HEK293T (cell line): ENCODE measurements at regions not wholly inside any gene's neighbourhood (a gene's known extent, or its start where the extent isn't known, plus 50 kb on each side); places are given as distances from the start of the nearest gene placed in this dataset.

Experiments used
- CTCF ChIA-PET: fragments of 350-600 bp; formaldehyde crosslinking; extraction: SDS; loops from one replicate; lab custom pipeline; 2021; ENCODE audit warnings: antibody characterized with exemption, inconsistent platforms; lab: Yijun Ruan, JAX
- POLR2A ChIA-PET: fragments of 350-600 bp; formaldehyde crosslinking; extraction: SDS; loops from one replicate; lab custom pipeline; 2020; ENCODE audit warnings: antibody characterized with exemption, inconsistent platforms; lab: Yijun Ruan, JAX
- DNase-seq: peaks from one replicate; pipeline ENCODE4 v3.0.0; 2012; ENCODE audit warnings: mixed read lengths; ENCODE audit errors: extremely low spot score
- ARNT ChIP-seq: fragments of 450-650 bp; IDR thresholded peaks from 2 replicates; pipeline ENCODE4 v1.6.1; 2017; ENCODE audit warnings: mild to moderate bottlenecking
- BHLHE40 ChIP-seq: fragments of 450-650 bp; IDR thresholded peaks from 2 replicates; pipeline ENCODE4 v1.6.1; 2016; ENCODE audit warnings: mild to moderate bottlenecking, moderate library complexity, borderline replicate concordance
- CTBP1 ChIP-seq: fragments of 450-650 bp; IDR thresholded peaks from 2 replicates; pipeline ENCODE4 v1.6.1; 2016; ENCODE audit warnings: borderline replicate concordance
- ELF4 ChIP-seq: fragments of 450-650 bp; IDR thresholded peaks from 2 replicates; pipeline ENCODE4 v1.6.1; 2017; ENCODE audit warnings: antibody characterized with exemption
- FOXA1 ChIP-seq: fragments of 450-650 bp; IDR thresholded peaks from 2 replicates; pipeline ENCODE4 v1.6.1; 2016; ENCODE audit warnings: mild to moderate bottlenecking
- FOXK2 ChIP-seq: fragments of 450-650 bp; IDR thresholded peaks from 2 replicates; pipeline ENCODE4 v1.6.1; 2016; ENCODE audit warnings: mild to moderate bottlenecking
- FOXM1 ChIP-seq: fragments of 450-650 bp; IDR thresholded peaks from 2 replicates; pipeline ENCODE4 v1.6.1; 2017; ENCODE audit warnings: mild to moderate bottlenecking, borderline replicate concordance
- HDGF ChIP-seq: fragments of 450-650 bp; IDR thresholded peaks from 2 replicates; pipeline ENCODE4 v1.6.1; 2017; ENCODE audit warnings: antibody characterized with exemption, borderline replicate concordance
- L3MBTL2 ChIP-seq: fragments of 450-650 bp; conservative IDR thresholded peaks from 2 replicates; pipeline ENCODE4 v1.6.1; 2016; ENCODE audit warnings: mild to moderate bottlenecking
- LEF1 ChIP-seq: fragments of 450-650 bp; IDR thresholded peaks from 2 replicates; pipeline ENCODE4 v1.6.1; 2017; ENCODE audit warnings: mild to moderate bottlenecking, borderline replicate concordance
- NFRKB ChIP-seq: fragments of 450-650 bp; IDR thresholded peaks from 2 replicates; pipeline ENCODE4 v1.6.1; 2016; ENCODE audit warnings: mild to moderate bottlenecking, moderate library complexity
- PKNOX1 ChIP-seq: fragments of 450-650 bp; IDR thresholded peaks from 2 replicates; pipeline ENCODE4 v1.6.1; 2016
- SP1 ChIP-seq: fragments of 450-650 bp; IDR thresholded peaks from 2 replicates; pipeline ENCODE4 v1.6.1; 2017
- SUZ12 ChIP-seq: fragments of 450-650 bp; IDR thresholded peaks from 2 replicates; pipeline ENCODE4 v1.6.1; 2016; ENCODE audit warnings: mild to moderate bottlenecking
- TARDBP ChIP-seq: fragments of 450-650 bp; IDR thresholded peaks from 2 replicates; pipeline ENCODE4 v1.6.1; 2016
- ZNF384 ChIP-seq: fragments of 450-650 bp; IDR thresholded peaks from 2 replicates; pipeline ENCODE4 v1.6.1; 2016

GRCh38 chr6:9405369-9405768, 970.0 kb upstream of the SLC35B3 start:
- ChIA-PET POLR2A (no interaction called here), CTCF (no interaction called here)
- TF ChIP-seq L3MBTL2 (no peak), ZNF384 (no peak), LEF1 (no peak), PKNOX1 (no peak), CTBP1 (no peak), BHLHE40 (no peak), FOXM1 (no peak)
- no peak for DNase-seq

GRCh38 chr6:9404351-9405146, 969.2 kb upstream of the SLC35B3 start:
- ChIA-PET CTCF (interaction anchor here (0.6 to 1.8 kb wide), 2 partner anchors 9 to 110 kb away, joined by 3 to 5 read pairs; no protein-coding TSS in a partner anchor), POLR2A (no interaction called here)
- no peak for DNase-seq
- TF ChIP-seq L3MBTL2, result no peak
- TF ChIP-seq SP1, result no peak

- CTCF ChIA-PET, result interaction anchor here (0.6 to 1.8 kb wide), 2 partner anchors 10 to 110 kb away, joined by 3 to 5 read pairs; no protein-coding TSS in a partner anchor
- TF ChIP-seq ELF4 (no peak), ZNF384 (no peak), SP1 (no peak), FOXK2 (no peak), FOXM1 (no peak), FOXA1 (no peak), TARDBP (no peak), HDGF (no peak), NFRKB (no peak), SUZ12 (no peak), BHLHE40 (no peak)
- no peak for DNase-seq
- POLR2A ChIA-PET, result no interaction called here
Observed at GRCh38 chr6:9403736-9404135, 968.4 kb upstream of the SLC35B3 start.

GRCh38 chr6:9401960-9402359, 966.6 kb upstream of the SLC35B3 start:
- TF ChIP-seq FOXA1, result no peak
- no peak for TF ChIP-seq SUZ12
- TF ChIP-seq L3MBTL2, result no peak
- no peak for TF ChIP-seq ARNT
- no peak for TF ChIP-seq NFRKB
- TF ChIP-seq ELF4, result no peak
- no peak for TF ChIP-seq FOXM1
- no peak for TF ChIP-seq FOXK2
- no peak for TF ChIP-seq PKNOX1
- no peak for TF ChIP-seq ZNF384
- TF ChIP-seq BHLHE40, result no peak
- TF ChIP-seq HDGF, result no peak
- TF ChIP-seq LEF1, result no peak
- ChIA-PET POLR2A (no interaction called here), CTCF (interaction anchor here (1.0 kb wide), 1 partner anchor 12 kb away, joined by 3 read pairs; no protein-coding TSS in a partner anchor)
- DNase-seq, result no peak

GRCh38 chr6:9399916-9400315, 964.6 kb upstream of the SLC35B3 start:
- CTCF ChIA-PET, result no interaction called here
- DNase-seq, result no peak
- no peak for TF ChIP-seq SUZ12
- TF ChIP-seq FOXM1, result no peak
- no peak for TF ChIP-seq CTBP1
- no peak for TF ChIP-seq L3MBTL2
- TF ChIP-seq TARDBP, result no peak
- TF ChIP-seq FOXK2, result no peak
- POLR2A ChIA-PET, result no interaction called here

GRCh38 chr6:9398767-9399373, 963.5 kb upstream of the SLC35B3 start:
- DNase-seq, result no peak
- CTCF ChIA-PET, result no interaction called here
- TF ChIP-seq ZNF384, result no peak
- no peak for TF ChIP-seq FOXM1
- no peak for TF ChIP-seq BHLHE40
- TF ChIP-seq CTBP1, result no peak
- no peak for TF ChIP-seq SUZ12
- no peak for TF ChIP-seq TARDBP
- no peak for TF ChIP-seq ARNT
- no peak for TF ChIP-seq L3MBTL2
- no peak for TF ChIP-seq SP1
- TF ChIP-seq FOXA1, result no peak
- TF ChIP-seq HDGF, result no peak
- no peak for TF ChIP-seq NFRKB
- TF ChIP-seq PKNOX1, result no peak
- no peak for TF ChIP-seq ELF4
- no peak for TF ChIP-seq LEF1
- no peak for TF ChIP-seq FOXK2
- POLR2A ChIA-PET, result no interaction called here
